ENCODE measurements at regions not wholly inside any gene's neighbourhood (a gene's known extent, or its start where the extent isn't known, plus 50 kb on each side); places are given as distances from the start of the nearest gene placed in this dataset.

- DNase-seq (ENCODE audit: insufficient read length, low spot score) (no peak), FAIRE-seq (no peak)
These were observed 972.8 kb downstream of the DTWD2 start for GRCh38 chr5:118015511-118015910.

GRCh38 chr5:118009741-118010297 is 978.5 kb downstream of the DTWD2 start:
- FAIRE-seq (no peak), DNase-seq (ENCODE audit: insufficient read length, low spot score) (no peak)

GRCh38 chr5:118008779-118009178 is 979.6 kb downstream of the DTWD2 start:
- no peak for FAIRE-seq
- DNase-seq (ENCODE audit: insufficient read length, low spot score), result no peak

- no peak for FAIRE-seq
- DNase-seq (ENCODE audit: insufficient read length, low spot score), result no peak
These were observed 981.1 kb downstream of the DTWD2 start for GRCh38 chr5:118007262-118007661.

GRCh38 chr5:118006219-118006618 is 982.1 kb downstream of the DTWD2 start:
- FAIRE-seq (no peak), DNase-seq (ENCODE audit: insufficient read length, low spot score) (no peak)

- FAIRE-seq (no peak), DNase-seq (ENCODE audit: insufficient read length, low spot score) (no peak)
These were observed 988.3 kb downstream of the DTWD2 start for GRCh38 chr5:117999939-118000549.

GRCh38 chr5:117982691-117983090 is 1005.7 kb downstream of the DTWD2 start:
- no peak for FAIRE-seq
- no peak for DNase-seq (ENCODE audit: insufficient read length, low spot score)

- DNase-seq (ENCODE audit: insufficient read length, low spot score) (no peak), FAIRE-seq (no peak)
These were observed 1014.6 kb downstream of the DTWD2 start for GRCh38 chr5:117973785-117974184.

GRCh38 chr5:117955831-117956230 is 1032.5 kb downstream of the DTWD2 start:
- no peak for FAIRE-seq
- DNase-seq (ENCODE audit: insufficient read length, low spot score), result no peak

- DNase-seq (ENCODE audit: insufficient read length, low spot score) (no peak), FAIRE-seq (no peak)
These were observed 1034.0 kb downstream of the DTWD2 start for GRCh38 chr5:117954331-117954730.

GRCh38 chr5:117953272-117953671 is 1035.1 kb downstream of the DTWD2 start:
- FAIRE-seq (no peak), DNase-seq (ENCODE audit: insufficient read length, low spot score) (no peak)

GRCh38 chr5:117947836-117948235 is 1040.5 kb downstream of the DTWD2 start:
- DNase-seq (ENCODE audit: insufficient read length, low spot score) (no peak), FAIRE-seq (no peak)

GRCh38 chr5:117947121-117947520 is 1041.2 kb downstream of the DTWD2 start:
- no peak for DNase-seq (ENCODE audit: insufficient read length, low spot score)
- FAIRE-seq, result no peak

- FAIRE-seq (no peak), DNase-seq (ENCODE audit: insufficient read length, low spot score) (no peak)
These were observed 1043.1 kb downstream of the DTWD2 start for GRCh38 chr5:117945258-117945657.

GRCh38 chr5:117943541-117943940 is 1044.8 kb downstream of the DTWD2 start:
- DNase-seq (ENCODE audit: insufficient read length, low spot score) (no peak), FAIRE-seq (no peak)

- no peak for DNase-seq (ENCODE audit: insufficient read length, low spot score)
- no peak for FAIRE-seq
These were observed 1045.4 kb downstream of the DTWD2 start for GRCh38 chr5:117942861-117943519.

- DNase-seq (ENCODE audit: insufficient read length, low spot score), result no peak
- FAIRE-seq, result no peak
These were observed 1095.1 kb downstream of the DTWD2 start for GRCh38 chr5:117893211-117893610.

GRCh38 chr5:117892360-117892759 is 1096.0 kb downstream of the DTWD2 start:
- no peak for FAIRE-seq
- DNase-seq (ENCODE audit: insufficient read length, low spot score), result no peak

GRCh38 chr5:117889596-117889995 is 1098.8 kb downstream of the DTWD2 start:
- DNase-seq (ENCODE audit: insufficient read length, low spot score) (no peak), FAIRE-seq (no peak)

- DNase-seq (ENCODE audit: insufficient read length, low spot score), result peak; percentile 4
- FAIRE-seq, result peak; percentile 61
These were observed 1099.7 kb downstream of the DTWD2 start for GRCh38 chr5:117888688-117889087.

- FAIRE-seq (no peak), DNase-seq (ENCODE audit: insufficient read length, low spot score) (no peak)
These were observed 1106.7 kb downstream of the DTWD2 start for GRCh38 chr5:117881426-117882230.

GRCh38 chr5:117880932-117881331 is 1107.4 kb downstream of the DTWD2 start:
- DNase-seq (ENCODE audit: insufficient read length, low spot score) (no peak), FAIRE-seq (no peak)
